ENCODE measurements at regions not wholly inside any gene's neighbourhood (a gene's known extent, or its start where the extent isn't known, plus 50 kb on each side); places are given as distances from the start of the nearest gene placed in this dataset.

GRCh38 chr3:159413319-159413718, 575.3 kb upstream of the IL12A start:
- Histone ChIP-seq H3K4me3 (replicated peaks in 1 of 4; ENCODE audit: control extremely low read depth in 1 of 4, insufficient read depth in 1 of 4, low read depth in 3 of 4, low read length in 4 of 4) (no peak overlapping the region), H3K36me3 (ENCODE audit: control insufficient read depth, insufficient read depth, low read length) (no peaks in the 10 kb centered on the region), H2AFZ (ENCODE audit: low read length) (no peak overlapping the region), H3K9ac (ENCODE audit: insufficient read depth, low read length) (no peak overlapping the region), H3K4me2 (ENCODE audit: extremely low read depth, insufficient read depth, low read length) (no peak overlapping the region), H3K27me3 (ENCODE audit: control insufficient read depth, insufficient read depth, low read length) (no peaks in the 10 kb centered on the region), H3K4me1 (ENCODE audit: control insufficient read depth, extremely low read depth, insufficient read depth, low read length) (no peaks in the 10 kb centered on the region), H3K27ac (ENCODE audit: insufficient read depth, low read length) (no peak overlapping the region), H3K9me3 (ENCODE audit: control insufficient read depth, insufficient read depth, low read depth, low read length) (no peaks in the 10 kb centered on the region), H4K20me1 (ENCODE audit: control insufficient read depth, extremely low read depth, insufficient read depth, low read length) (no peaks in the 10 kb centered on the region), H3K79me2 (ENCODE audit: control insufficient read depth, insufficient read depth, low read length) (no peaks in the 10 kb centered on the region)
- TF ChIP-seq, protein P1, sequence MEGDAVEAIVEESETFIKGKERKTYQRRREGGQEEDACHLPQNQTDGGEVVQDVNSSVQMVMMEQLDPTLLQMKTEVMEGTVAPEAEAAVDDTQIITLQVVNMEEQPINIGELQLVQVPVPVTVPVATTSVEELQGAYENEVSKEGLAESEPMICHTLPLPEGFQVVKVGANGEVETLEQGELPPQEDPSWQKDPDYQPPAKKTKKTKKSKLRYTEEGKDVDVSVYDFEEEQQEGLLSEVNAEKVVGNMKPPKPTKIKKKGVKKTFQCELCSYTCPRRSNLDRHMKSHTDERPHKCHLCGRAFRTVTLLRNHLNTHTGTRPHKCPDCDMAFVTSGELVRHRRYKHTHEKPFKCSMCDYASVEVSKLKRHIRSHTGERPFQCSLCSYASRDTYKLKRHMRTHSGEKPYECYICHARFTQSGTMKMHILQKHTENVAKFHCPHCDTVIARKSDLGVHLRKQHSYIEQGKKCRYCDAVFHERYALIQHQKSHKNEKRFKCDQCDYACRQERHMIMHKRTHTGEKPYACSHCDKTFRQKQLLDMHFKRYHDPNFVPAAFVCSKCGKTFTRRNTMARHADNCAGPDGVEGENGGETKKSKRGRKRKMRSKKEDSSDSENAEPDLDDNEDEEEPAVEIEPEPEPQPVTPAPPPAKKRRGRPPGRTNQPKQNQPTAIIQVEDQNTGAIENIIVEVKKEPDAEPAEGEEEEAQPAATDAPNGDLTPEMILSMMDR (conservative IDR thresholded peaks at IDR 0.05 in 1 of 2, IDR thresholded peaks at IDR 0.05 in 1 of 2; ENCODE audit: low read depth in 1 of 2, low read length in 2 of 2), result no peak
- TF ChIP-seq EZH2 (IDR thresholded peaks at IDR 0.05; ENCODE audit: low read length, missing control alignments), result no peak
- DNase-seq (ENCODE audit: low read depth in 2 of 2), result no peak

GRCh38 chr3:159416856-159417255, 571.8 kb upstream of the IL12A start:
- Histone ChIP-seq H2AFZ (ENCODE audit: low read length) (no peak overlapping the region), H3K27me3 (ENCODE audit: control insufficient read depth, insufficient read depth, low read length) (no peaks in the 10 kb centered on the region), H3K79me2 (ENCODE audit: control insufficient read depth, insufficient read depth, low read length) (no peaks in the 10 kb centered on the region), H3K27ac (ENCODE audit: insufficient read depth, low read length) (no peak overlapping the region), H3K36me3 (ENCODE audit: control insufficient read depth, insufficient read depth, low read length) (no peaks in the 10 kb centered on the region), H3K9me3 (ENCODE audit: control insufficient read depth, insufficient read depth, low read depth, low read length) (no peaks in the 10 kb centered on the region), H3K4me2 (ENCODE audit: extremely low read depth, insufficient read depth, low read length) (no peak overlapping the region), H3K9ac (ENCODE audit: insufficient read depth, low read length) (no peak overlapping the region), H3K4me3 (replicated peaks in 1 of 4; ENCODE audit: control extremely low read depth in 1 of 4, insufficient read depth in 1 of 4, low read depth in 3 of 4, low read length in 4 of 4) (no peak overlapping the region), H3K4me1 (ENCODE audit: control insufficient read depth, extremely low read depth, insufficient read depth, low read length) (no peaks in the 10 kb centered on the region), H4K20me1 (ENCODE audit: control insufficient read depth, extremely low read depth, insufficient read depth, low read length) (no peaks in the 10 kb centered on the region)
- no peak for TF ChIP-seq EZH2 (IDR thresholded peaks at IDR 0.05; ENCODE audit: low read length, missing control alignments)
- TF ChIP-seq, protein P1 (conservative IDR thresholded peaks at IDR 0.05 in 1 of 2, IDR thresholded peaks at IDR 0.05 in 1 of 2; ENCODE audit: low read depth in 1 of 2, low read length in 2 of 2), result no peak
- DNase-seq (ENCODE audit: low read depth in 2 of 2), result peak; percentile 11 to 92

- no peak for TF ChIP-seq EZH2 (IDR thresholded peaks at IDR 0.05; ENCODE audit: low read length, missing control alignments)
- TF ChIP-seq, protein P1 (conservative IDR thresholded peaks at IDR 0.05 in 1 of 2, IDR thresholded peaks at IDR 0.05 in 1 of 2; ENCODE audit: low read depth in 1 of 2, low read length in 2 of 2), result no peak
- no peaks in the 10 kb centered on the region for H3K9me3 ChIP-seq (ENCODE audit: control insufficient read depth, insufficient read depth, low read depth, low read length)
- H3K27ac ChIP-seq (ENCODE audit: insufficient read depth, low read length), result no peak overlapping the region
- no peak overlapping the region for H3K4me3 ChIP-seq (replicated peaks in 1 of 4; ENCODE audit: control extremely low read depth in 1 of 4, insufficient read depth in 1 of 4, low read depth in 3 of 4, low read length in 4 of 4)
- H3K9ac ChIP-seq (ENCODE audit: insufficient read depth, low read length), result no peak overlapping the region
- H3K79me2 ChIP-seq (ENCODE audit: control insufficient read depth, insufficient read depth, low read length), result no peaks in the 10 kb centered on the region
- H3K36me3 ChIP-seq (ENCODE audit: control insufficient read depth, insufficient read depth, low read length), result no peaks in the 10 kb centered on the region
- peak in 1 of 2 donors; percentile 63 for DNase-seq (ENCODE audit: low read depth in 2 of 2)
- no peak overlapping the region for H2AFZ ChIP-seq (ENCODE audit: low read length)
- no peak overlapping the region for H3K4me2 ChIP-seq (ENCODE audit: extremely low read depth, insufficient read depth, low read length)
- no peaks in the 10 kb centered on the region for H3K27me3 ChIP-seq (ENCODE audit: control insufficient read depth, insufficient read depth, low read length)
- H4K20me1 ChIP-seq (ENCODE audit: control insufficient read depth, extremely low read depth, insufficient read depth, low read length), result no peaks in the 10 kb centered on the region
- no peaks in the 10 kb centered on the region for H3K4me1 ChIP-seq (ENCODE audit: control insufficient read depth, extremely low read depth, insufficient read depth, low read length)
Observed at GRCh38 chr3:159417761-159418160, 570.9 kb upstream of the IL12A start.
